SK-N-SH (cell line): ENCODE measurements at regions not wholly inside any gene's neighbourhood (a gene's known extent, or its start where the extent isn't known, plus 50 kb on each side); places are given as distances from the start of the nearest gene placed in this dataset.

Source experiments
- CTCF ChIA-PET: fragments of 300-600, 350-600 bp; formaldehyde crosslinking; extraction: SDS; loops from one replicate; lab custom pipeline; 2021; lab: Yijun Ruan, JAX
- POLR2A ChIA-PET: fragments of 350-600 bp; sonication (Branson Sonifier 250); formaldehyde crosslinking; extraction: SDS; loops from one replicate; lab custom pipeline; 2020; ENCODE audit warnings: antibody characterized with exemption, inconsistent platforms; lab: Yijun Ruan, JAX
- DNase-seq: peaks from one replicate; pipeline ENCODE4 v3.0.0; 2012
- H2AFZ ChIP-seq: fragments of 200-600 bp; sonication (generic); 2 replicates; pipeline ENCODE4 v1.8.1; 2016; ENCODE audit warnings: antibody characterized with exemption, mild to moderate bottlenecking, low read depth
- H3F3A ChIP-seq: fragments of 200-600 bp; sonication (generic); replicated peaks from 2 replicates; pipeline ENCODE3; 2016; ENCODE audit warnings: antibody characterized with exemption, mild to moderate bottlenecking; ENCODE audit not compliant: insufficient read depth
- H3K27ac ChIP-seq, 2 experiments: fragments of 200-500 bp in 1 of 2; fragments of 200-600 bp in 1 of 2; sonication (Bioruptor generic) in 1 of 2; sonication (generic), shearing (Covaris generic) in 1 of 2; 2 replicates each; pipeline versions ENCODE4 v1.5.1 to v1.6.1; 2014 to 2016; ENCODE audit warnings: low read depth in 2 of 2, inconsistent platforms in 1 of 2, low read length in 1 of 2, mild to moderate bottlenecking in 1 of 2, mixed read lengths in 1 of 2
- H3K27me3 ChIP-seq: fragments of 200-600 bp; sonication (generic), shearing (Covaris generic); 2 replicates; pipeline ENCODE4 v1.6.1; 2016; ENCODE audit warnings: mixed run types; ENCODE audit not compliant: insufficient read depth
- H3K36me3 ChIP-seq, 2 experiments: fragments of 200-500 bp in 1 of 2; fragments of 200-600 bp in 1 of 2; sonication (Bioruptor generic) in 1 of 2; sonication (generic) in 1 of 2; replicated peaks in 1 of 2; 2 replicates each; pipeline versions ENCODE3 to v1.5.1; 2014 to 2016; ENCODE audit warnings: low read length in 1 of 2, mild to moderate bottlenecking in 1 of 2; ENCODE audit not compliant: insufficient read depth in 2 of 2, control insufficient read depth in 1 of 2
- H3K4me1 ChIP-seq, 2 experiments: fragments of 200-500 bp in 1 of 2; fragments of 200-600 bp in 1 of 2; sonication (Bioruptor generic) in 1 of 2; sonication (generic), shearing (Covaris generic) in 1 of 2; 2 replicates each; pipeline versions ENCODE4 v1.5.1 to v1.6.1; 2014 to 2016; ENCODE audit warnings: low read depth in 1 of 2, low read length in 1 of 2, mixed run types in 1 of 2; ENCODE audit not compliant: insufficient read depth in 2 of 2, control insufficient read depth in 1 of 2
- H3K4me2 ChIP-seq: fragments of 200-600 bp; sonication (generic), shearing (Covaris generic); 2 replicates; pipeline ENCODE4 v1.6.1; 2017; ENCODE audit warnings: mixed run types
- H3K4me3 ChIP-seq, 2 experiments: fragments of 200-500 bp in 1 of 2; fragments of 200-600 bp in 1 of 2; sonication (Bioruptor generic) in 1 of 2; sonication (generic), shearing (Covaris generic) in 1 of 2; 2 replicates each; pipeline versions ENCODE4 v1.5.1 to v1.8.1; 2014 to 2016; ENCODE audit warnings: low read depth in 2 of 2, inconsistent platforms in 1 of 2, low read length in 1 of 2, mild to moderate bottlenecking in 1 of 2, mixed read lengths in 1 of 2, moderate library complexity in 1 of 2
- H3K79me2 ChIP-seq: fragments of 200-600 bp; sonication (generic); 2 replicates; pipeline ENCODE4 v1.8.1; 2017; ENCODE audit warnings: mild to moderate bottlenecking; ENCODE audit not compliant: insufficient read depth
- H3K9ac ChIP-seq: fragments of 200-600 bp; sonication (generic); 2 replicates; pipeline ENCODE4 v1.6.1; 2017; ENCODE audit warnings: mixed run types
- H3K9me2 ChIP-seq: fragments of 200-600 bp; sonication (generic); 2 replicates; pipeline ENCODE4 v1.6.1; 2017; ENCODE audit warnings: mixed run types
- H3K9me3 ChIP-seq: fragments of 200-600 bp; sonication (generic); 2 replicates; pipeline ENCODE4 v1.6.1; 2017; ENCODE audit warnings: mixed run types, mild to moderate bottlenecking, moderate library complexity
- H4K20me1 ChIP-seq: fragments of 200-600 bp; sonication (generic); 2 replicates; pipeline ENCODE4 v1.6.1; 2017; ENCODE audit warnings: mild to moderate bottlenecking, mixed run types; ENCODE audit not compliant: insufficient read depth
- CHD2 ChIP-seq: fragments of 150-350 bp; IDR thresholded peaks from 2 replicates; pipeline ENCODE4 v1.6.1; 2018; ENCODE audit warnings: low read length; ENCODE audit not compliant: partially characterized antibody
- ELF1 ChIP-seq: IDR thresholded peaks from 2 replicates; pipeline ENCODE4 v1.4.0; 2012
- EP300 ChIP-seq, 2 experiments: IDR thresholded peaks; 2 replicates each; pipeline versions ENCODE4 v1.4.0 to v1.6.1; 2012; ENCODE audit warnings: borderline replicate concordance in 1 of 2, low read depth in 1 of 2, low read length in 1 of 2
- FOXM1 ChIP-seq: IDR thresholded peaks from 2 replicates; pipeline ENCODE4 v1.4.0; 2012; ENCODE audit warnings: low read depth, mild to moderate bottlenecking
- GABPA ChIP-seq: IDR thresholded peaks from 2 replicates; pipeline ENCODE4 v1.4.0; 2012; ENCODE audit warnings: low read depth, mild to moderate bottlenecking
- GATA2 ChIP-seq: sonication (generic); formaldehyde crosslinking; IDR thresholded peaks from 2 replicates; pipeline ENCODE4 v1.5.0; 2020; ENCODE audit warnings: mild to moderate bottlenecking, missing genetic modification reagents
- MEF2A ChIP-seq: IDR thresholded peaks from 2 replicates; pipeline ENCODE4 v1.4.0; 2012; ENCODE audit warnings: low read depth, borderline replicate concordance
- MXI1 ChIP-seq: IDR thresholded peaks from 2 replicates; pipeline ENCODE4 v1.6.1; 2012; ENCODE audit warnings: mild to moderate bottlenecking, low read depth, low read length, improper control_type of control experiment
- NFIC ChIP-seq: IDR thresholded peaks from 2 replicates; pipeline ENCODE4 v1.4.0; 2012; ENCODE audit warnings: borderline replicate concordance
- POLR2AphosphoS5 ChIP-seq: IDR thresholded peaks from 2 replicates; pipeline ENCODE4 v1.6.1; 2012; ENCODE audit warnings: low read depth, low read length
- RFX5 ChIP-seq: IDR thresholded peaks from 2 replicates; pipeline ENCODE4 v1.6.1; 2012; ENCODE audit warnings: mild to moderate bottlenecking, improper control_type of control experiment, low read length
- SMC3 ChIP-seq: IDR thresholded peaks from 2 replicates; pipeline ENCODE4 v1.6.1; 2012; ENCODE audit warnings: low read depth, low read length, improper control_type of control experiment
- TAF1 ChIP-seq: IDR thresholded peaks from 2 replicates; pipeline ENCODE4 v1.6.1; 2012; ENCODE audit warnings: low read depth, mild to moderate bottlenecking, low read length, moderate library complexity, borderline replicate concordance
- TEAD4 ChIP-seq: IDR thresholded peaks from 2 replicates; pipeline ENCODE4 v1.4.0; 2012; ENCODE audit warnings: mild to moderate bottlenecking, borderline replicate concordance; ENCODE audit not compliant: insufficient read depth
- WGBS: methylation state at CpG from one replicate; pipeline ENCODE4 v1.1.6; 2017; ENCODE audit warnings: low lambda C conversion rate; 5-methylcytosine and 5-hydroxymethylcytosine counted together
- TF ChIP-seq, protein P1 (sequence below): IDR thresholded peaks from 2 replicates; pipeline ENCODE4; 2012
- TF ChIP-seq, protein P2 (sequence below): fragments of 150-350 bp; IDR thresholded peaks from 2 replicates; pipeline ENCODE4 v1.6.1; 2016; ENCODE audit warnings: mild to moderate bottlenecking, low read depth, low read length
- TF ChIP-seq, protein P3 (sequence below): IDR thresholded peaks from 2 replicates; pipeline ENCODE4 v1.4.0; 2012; ENCODE audit warnings: low read depth, borderline replicate concordance
- TF ChIP-seq, protein P4 (sequence below): IDR thresholded peaks from 2 replicates; pipeline ENCODE4 v1.6.1; 2012; ENCODE audit warnings: mild to moderate bottlenecking, low read depth, low read length, moderate library complexity
- TF ChIP-seq, protein P5 (sequence below): IDR thresholded peaks from 2 replicates; pipeline ENCODE4 v1.4.0; 2012; ENCODE audit warnings: low read depth

DNA sequence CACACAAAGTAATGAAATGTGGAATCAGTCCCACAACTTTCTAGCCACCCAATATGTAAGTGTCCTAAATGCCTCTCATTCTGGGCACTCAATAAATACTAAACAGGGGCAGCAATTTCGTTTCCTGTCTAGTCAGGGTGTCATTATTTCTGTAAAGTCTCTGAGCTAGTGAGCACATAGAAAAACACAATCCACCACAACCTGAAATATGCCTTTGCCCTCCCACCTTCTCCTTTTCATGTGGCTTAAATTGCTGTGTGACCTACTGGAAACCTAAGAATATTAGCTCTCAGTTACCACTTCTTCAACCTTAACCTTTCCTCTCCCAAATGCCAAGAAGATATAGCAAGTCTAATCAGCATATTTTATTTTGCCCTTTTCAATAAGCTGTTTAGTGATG lies 456.3 kb upstream of the KCNMB2 start:
- no peak overlapping the region for H3K9ac ChIP-seq
- H3K4me2 ChIP-seq = no peak overlapping the region
- no peaks in the 10 kb centered on the region for H4K20me1 ChIP-seq
- H3K27me3 ChIP-seq = no peaks in the 10 kb centered on the region
- H3K4me3 ChIP-seq = no peak overlapping the region
- POLR2A ChIA-PET = no interaction called here
- TF ChIP-seq FOXM1 (no peak), RFX5 (no peak), POLR2AphosphoS5 (no peak), TAF1 (no peak), EP300 (IDR thresholded peaks at IDR 0.05; ENCODE audit: borderline replicate concordance in 1 of 2, low read depth in 1 of 2, low read length in 1 of 2) (no peak), TEAD4 (no peak), SMC3 (no peak), MEF2A (no peak), MXI1 (no peak), CHD2 (no peak), ELF1 (no peak), GABPA (no peak), NFIC (no peak), GATA2 (CRISPR knock-in tag) (no peak)
- TF ChIP-seq, protein P1, sequence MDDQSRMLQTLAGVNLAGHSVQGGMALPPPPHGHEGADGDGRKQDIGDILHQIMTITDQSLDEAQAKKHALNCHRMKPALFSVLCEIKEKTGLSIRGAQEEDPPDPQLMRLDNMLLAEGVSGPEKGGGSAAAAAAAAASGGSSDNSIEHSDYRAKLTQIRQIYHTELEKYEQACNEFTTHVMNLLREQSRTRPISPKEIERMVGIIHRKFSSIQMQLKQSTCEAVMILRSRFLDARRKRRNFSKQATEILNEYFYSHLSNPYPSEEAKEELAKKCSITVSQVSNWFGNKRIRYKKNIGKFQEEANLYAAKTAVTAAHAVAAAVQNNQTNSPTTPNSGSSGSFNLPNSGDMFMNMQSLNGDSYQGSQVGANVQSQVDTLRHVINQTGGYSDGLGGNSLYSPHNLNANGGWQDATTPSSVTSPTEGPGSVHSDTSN = no peak
- TF ChIP-seq, protein P2, sequence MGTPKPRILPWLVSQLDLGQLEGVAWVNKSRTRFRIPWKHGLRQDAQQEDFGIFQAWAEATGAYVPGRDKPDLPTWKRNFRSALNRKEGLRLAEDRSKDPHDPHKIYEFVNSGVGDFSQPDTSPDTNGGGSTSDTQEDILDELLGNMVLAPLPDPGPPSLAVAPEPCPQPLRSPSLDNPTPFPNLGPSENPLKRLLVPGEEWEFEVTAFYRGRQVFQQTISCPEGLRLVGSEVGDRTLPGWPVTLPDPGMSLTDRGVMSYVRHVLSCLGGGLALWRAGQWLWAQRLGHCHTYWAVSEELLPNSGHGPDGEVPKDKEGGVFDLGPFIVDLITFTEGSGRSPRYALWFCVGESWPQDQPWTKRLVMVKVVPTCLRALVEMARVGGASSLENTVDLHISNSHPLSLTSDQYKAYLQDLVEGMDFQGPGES = no peak
- TF ChIP-seq, protein P3, sequence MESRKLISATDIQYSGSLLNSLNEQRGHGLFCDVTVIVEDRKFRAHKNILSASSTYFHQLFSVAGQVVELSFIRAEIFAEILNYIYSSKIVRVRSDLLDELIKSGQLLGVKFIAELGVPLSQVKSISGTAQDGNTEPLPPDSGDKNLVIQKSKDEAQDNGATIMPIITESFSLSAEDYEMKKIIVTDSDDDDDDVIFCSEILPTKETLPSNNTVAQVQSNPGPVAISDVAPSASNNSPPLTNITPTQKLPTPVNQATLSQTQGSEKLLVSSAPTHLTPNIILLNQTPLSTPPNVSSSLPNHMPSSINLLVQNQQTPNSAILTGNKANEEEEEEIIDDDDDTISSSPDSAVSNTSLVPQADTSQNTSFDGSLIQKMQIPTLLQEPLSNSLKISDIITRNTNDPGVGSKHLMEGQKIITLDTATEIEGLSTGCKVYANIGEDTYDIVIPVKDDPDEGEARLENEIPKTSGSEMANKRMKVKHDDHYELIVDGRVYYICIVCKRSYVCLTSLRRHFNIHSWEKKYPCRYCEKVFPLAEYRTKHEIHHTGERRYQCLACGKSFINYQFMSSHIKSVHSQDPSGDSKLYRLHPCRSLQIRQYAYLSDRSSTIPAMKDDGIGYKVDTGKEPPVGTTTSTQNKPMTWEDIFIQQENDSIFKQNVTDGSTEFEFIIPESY = no peak
- TF ChIP-seq, protein P4, sequence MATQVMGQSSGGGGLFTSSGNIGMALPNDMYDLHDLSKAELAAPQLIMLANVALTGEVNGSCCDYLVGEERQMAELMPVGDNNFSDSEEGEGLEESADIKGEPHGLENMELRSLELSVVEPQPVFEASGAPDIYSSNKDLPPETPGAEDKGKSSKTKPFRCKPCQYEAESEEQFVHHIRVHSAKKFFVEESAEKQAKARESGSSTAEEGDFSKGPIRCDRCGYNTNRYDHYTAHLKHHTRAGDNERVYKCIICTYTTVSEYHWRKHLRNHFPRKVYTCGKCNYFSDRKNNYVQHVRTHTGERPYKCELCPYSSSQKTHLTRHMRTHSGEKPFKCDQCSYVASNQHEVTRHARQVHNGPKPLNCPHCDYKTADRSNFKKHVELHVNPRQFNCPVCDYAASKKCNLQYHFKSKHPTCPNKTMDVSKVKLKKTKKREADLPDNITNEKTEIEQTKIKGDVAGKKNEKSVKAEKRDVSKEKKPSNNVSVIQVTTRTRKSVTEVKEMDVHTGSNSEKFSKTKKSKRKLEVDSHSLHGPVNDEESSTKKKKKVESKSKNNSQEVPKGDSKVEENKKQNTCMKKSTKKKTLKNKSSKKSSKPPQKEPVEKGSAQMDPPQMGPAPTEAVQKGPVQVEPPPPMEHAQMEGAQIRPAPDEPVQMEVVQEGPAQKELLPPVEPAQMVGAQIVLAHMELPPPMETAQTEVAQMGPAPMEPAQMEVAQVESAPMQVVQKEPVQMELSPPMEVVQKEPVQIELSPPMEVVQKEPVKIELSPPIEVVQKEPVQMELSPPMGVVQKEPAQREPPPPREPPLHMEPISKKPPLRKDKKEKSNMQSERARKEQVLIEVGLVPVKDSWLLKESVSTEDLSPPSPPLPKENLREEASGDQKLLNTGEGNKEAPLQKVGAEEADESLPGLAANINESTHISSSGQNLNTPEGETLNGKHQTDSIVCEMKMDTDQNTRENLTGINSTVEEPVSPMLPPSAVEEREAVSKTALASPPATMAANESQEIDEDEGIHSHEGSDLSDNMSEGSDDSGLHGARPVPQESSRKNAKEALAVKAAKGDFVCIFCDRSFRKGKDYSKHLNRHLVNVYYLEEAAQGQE = no peak
- TF ChIP-seq, protein P5, sequence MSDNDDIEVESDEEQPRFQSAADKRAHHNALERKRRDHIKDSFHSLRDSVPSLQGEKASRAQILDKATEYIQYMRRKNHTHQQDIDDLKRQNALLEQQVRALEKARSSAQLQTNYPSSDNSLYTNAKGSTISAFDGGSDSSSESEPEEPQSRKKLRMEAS = no peak
- peaks cover 20 to 21% of the 10 kb centered on the region in 2 experiments; a peak in 3 of 4 replicates for H3K4me1 ChIP-seq
- no peaks in the 10 kb centered on the region for H3K79me2 ChIP-seq
- H3K27ac ChIP-seq = no peak overlapping the region
- WGBS = 43% methylated on average over 1 of the region's 1 CpG
- DNase-seq = no peak
- CTCF ChIA-PET = no interaction called here
- no peaks in the 10 kb centered on the region for H3F3A ChIP-seq
- no peaks in the 10 kb centered on the region for H3K9me2 ChIP-seq
- no peaks in the 10 kb centered on the region for H3K9me3 ChIP-seq
- H3K36me3 ChIP-seq = no peaks in the 10 kb centered on the region
- no peak overlapping the region for H2AFZ ChIP-seq
